ENCODE measurements at regions not wholly inside any gene's neighbourhood (a gene's known extent, or its start where the extent isn't known, plus 50 kb on each side); places are given as distances from the start of the nearest gene placed in this dataset.

- no peak for DNase-seq
- H3K4me3 Mint-ChIP-seq, result no peak overlapping the region
- no peaks in the 10 kb centered on the region for H3K27me3 Mint-ChIP-seq
- TF ChIP-seq CTCF (IDR thresholded peaks at IDR 0.05), result no peak
- CTCF ChIA-PET, result no interaction called here
- H3K4me1 Mint-ChIP-seq (ENCODE audit: low read depth), result no peaks in the 10 kb centered on the region
- no peaks in the 10 kb centered on the region for H3K9me3 Mint-ChIP-seq
- POLR2A ChIA-PET, result no interaction called here
- no peak overlapping the region for H3K27ac Mint-ChIP-seq
- no peaks in the 10 kb centered on the region for H3K36me3 Mint-ChIP-seq (ENCODE audit: low read depth)
- no peak for ATAC-seq
- intact Hi-C loops (cut with micrococcal nuclease), result no loop called here
Observed at GRCh38 chr18:64287926-64288325, 139.0 kb upstream of the LINC00305 start.

- H3K9me3 Mint-ChIP-seq, result no peaks in the 10 kb centered on the region
Observed at GRCh38 chr18:64283059-64283458, 134.2 kb upstream of the LINC00305 start.

GRCh38 chr18:64278026-64278425 is 129.1 kb upstream of the LINC00305 start:
- no peaks in the 10 kb centered on the region for H3K4me1 Mint-ChIP-seq (ENCODE audit: low read depth)
- ATAC-seq (no peak), DNase-seq (no peak)
- ChIA-PET CTCF (no interaction called here), POLR2A (no interaction called here)
- H3K9me3 Mint-ChIP-seq, result peaks cover 3% of the 10 kb centered on the region
- intact Hi-C loops (cut with micrococcal nuclease), result no loop called here
- no peaks in the 10 kb centered on the region for H3K36me3 Mint-ChIP-seq (ENCODE audit: low read depth)
- H3K27ac Mint-ChIP-seq, result no peak overlapping the region
- no peaks in the 10 kb centered on the region for H3K27me3 Mint-ChIP-seq
- no peak overlapping the region for H3K4me3 Mint-ChIP-seq
- no peak for TF ChIP-seq CTCF (IDR thresholded peaks at IDR 0.05)

More at GRCh38 chr18:64283059-64283458, 134.2 kb upstream of the LINC00305 start:
- intact Hi-C loops (cut with micrococcal nuclease), result no loop called here
- Mint-ChIP-seq H3K4me3 (no peak overlapping the region), H3K36me3 (ENCODE audit: low read depth) (no peaks in the 10 kb centered on the region), H3K27ac (no peak overlapping the region), H3K27me3 (no peaks in the 10 kb centered on the region), H3K4me1 (ENCODE audit: low read depth) (no peaks in the 10 kb centered on the region)
- DNase-seq (no peak), ATAC-seq (no peak)
- CTCF ChIA-PET, result no interaction called here
- no peak for TF ChIP-seq CTCF (IDR thresholded peaks at IDR 0.05)
- POLR2A ChIA-PET, result no interaction called here

- Mint-ChIP-seq H3K9me3 (peaks cover 3% of the 10 kb centered on the region), H3K27ac (no peak overlapping the region), H3K36me3 (ENCODE audit: low read depth) (no peaks in the 10 kb centered on the region), H3K27me3 (no peaks in the 10 kb centered on the region), H3K4me3 (no peak overlapping the region), H3K4me1 (ENCODE audit: low read depth) (no peaks in the 10 kb centered on the region)
- TF ChIP-seq CTCF (IDR thresholded peaks at IDR 0.05), result no peak
- intact Hi-C loops (cut with micrococcal nuclease), result no loop called here
- CTCF ChIA-PET, result no interaction called here
- ATAC-seq (no peak), DNase-seq (no peak)
- POLR2A ChIA-PET, result no interaction called here
Observed at GRCh38 chr18:64276311-64277090, 127.6 kb upstream of the LINC00305 start.

GRCh38 chr18:64275593-64276300 is 126.9 kb upstream of the LINC00305 start:
- peaks cover under 1% of the 10 kb centered on the region for H3K27me3 Mint-ChIP-seq
- peaks cover 3% of the 10 kb centered on the region for H3K9me3 Mint-ChIP-seq
- intact Hi-C loops (cut with micrococcal nuclease), result no loop called here
- H3K27ac Mint-ChIP-seq, result no peak overlapping the region
- ATAC-seq (no peak), DNase-seq (no peak)
- no peak for TF ChIP-seq CTCF (IDR thresholded peaks at IDR 0.05)
- no peak overlapping the region for H3K4me3 Mint-ChIP-seq
- H3K4me1 Mint-ChIP-seq (ENCODE audit: low read depth), result no peaks in the 10 kb centered on the region
- CTCF ChIA-PET, result no interaction called here
- H3K36me3 Mint-ChIP-seq (ENCODE audit: low read depth), result no peaks in the 10 kb centered on the region
- POLR2A ChIA-PET, result no interaction called here
